PFSK-1 (cell line): ENCODE measurements at regions not wholly inside any gene's neighbourhood (a gene's known extent, or its start where the extent isn't known, plus 50 kb on each side); places are given as distances from the start of the nearest gene placed in this dataset.

ENCODE experiments used
- POLR2AphosphoS5 ChIP-seq: IDR thresholded peaks from 2 replicates; pipeline ENCODE4 v1.6.1; 2012; ENCODE audit warnings: low read depth, mild to moderate bottlenecking, control low read depth, low read length, moderate library complexity
- TAF1 ChIP-seq: IDR thresholded peaks from 2 replicates; pipeline ENCODE4 v1.6.1; 2012; ENCODE audit warnings: low read length, control low read depth, borderline replicate concordance; ENCODE audit not compliant: insufficient read depth

DNA sequence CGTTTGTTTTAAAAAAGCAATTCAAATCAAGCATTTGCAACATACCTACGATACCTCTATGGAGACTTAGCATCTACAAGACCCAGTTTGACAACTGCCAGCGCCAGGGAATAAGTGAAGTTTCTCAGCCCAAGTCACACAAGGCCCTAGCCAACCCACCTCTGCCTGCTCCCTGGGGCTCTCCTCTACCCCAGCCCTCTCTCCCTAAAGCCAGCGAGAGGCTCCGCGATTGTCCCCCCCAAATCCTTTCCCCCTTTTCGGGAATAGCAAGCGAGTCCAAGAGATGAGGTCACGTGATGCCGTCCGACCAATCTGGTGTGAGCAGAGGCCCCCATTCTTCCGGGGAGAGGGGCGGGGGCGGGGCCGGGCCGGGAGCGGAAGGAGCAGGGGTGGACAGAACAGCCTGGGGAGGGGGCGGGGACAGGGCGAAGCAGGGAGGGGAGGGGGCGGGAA is 102.2 kb upstream of the RAB6C start:
- TF ChIP-seq POLR2AphosphoS5 (no peak), TAF1 (no peak)
